GM18498 (cell line): ENCODE measurements at regions not wholly inside any gene's neighbourhood (a gene's known extent, or its start where the extent isn't known, plus 50 kb on each side); places are given as distances from the start of the nearest gene placed in this dataset.
"Not testable (repeated sequence)": the region's sequence is repeated elsewhere in the genome, so short reads cannot be mapped to it uniquely, and the experiment has no call there.

Experiments
- ATAC-seq: cut with Tn5 transposase; IDR thresholded peaks from one replicate; pipeline ENCODE4 v1.9.1; 2021; ENCODE audit warnings: mild to moderate bottlenecking, moderate library complexity; ENCODE audit not compliant: unreplicated experiment

GRCh38 chr6:153984811-153985210 lies 54.2 kb upstream of the OPRM1 start:
- ATAC-seq: no peak

- ATAC-seq: no peak
Measured at GRCh38 chr6:153980171-153980570, 58.9 kb upstream of the OPRM1 start.

GRCh38 chr6:153978911-153979548 lies 60.0 kb upstream of the OPRM1 start:
- ATAC-seq: not testable (repeated sequence)

GRCh38 chr6:153976921-153977693 lies 61.9 kb upstream of the OPRM1 start:
- no peak for ATAC-seq

- ATAC-seq: no peak
Measured at GRCh38 chr6:153966001-153966400, 73.0 kb upstream of the OPRM1 start.

- no peak for ATAC-seq
Measured at GRCh38 chr6:153963352-153963751, 75.7 kb upstream of the OPRM1 start.

GRCh38 chr6:153962555-153962954 lies 76.5 kb upstream of the OPRM1 start:
- no peak for ATAC-seq

- ATAC-seq: no peak
Measured at GRCh38 chr6:153960741-153961140, 78.3 kb upstream of the OPRM1 start.

- ATAC-seq: no peak
Measured at GRCh38 chr6:153960281-153960680, 78.8 kb upstream of the OPRM1 start.

- no peak for ATAC-seq
Measured at GRCh38 chr6:153959276-153959675, 79.8 kb upstream of the OPRM1 start.

GRCh38 chr6:153958860-153959259 lies 80.2 kb upstream of the OPRM1 start:
- ATAC-seq: peak; percentile 5

- ATAC-seq: peak; percentile 89
Measured at GRCh38 chr6:153957394-153957793, 81.6 kb upstream of the OPRM1 start.

- no peak for ATAC-seq
Measured at GRCh38 chr6:153956808-153957207, 82.2 kb upstream of the OPRM1 start.

GRCh38 chr6:153949616-153950015 lies 89.4 kb upstream of the OPRM1 start:
- ATAC-seq: no peak

GRCh38 chr6:153947808-153948447 lies 91.1 kb upstream of the OPRM1 start:
- ATAC-seq: peak; percentile 64

GRCh38 chr6:153944201-153944600 lies 94.8 kb upstream of the OPRM1 start:
- ATAC-seq: no peak

GRCh38 chr6:153942361-153942760 lies 96.7 kb upstream of the OPRM1 start:
- ATAC-seq: peak; percentile 52

- ATAC-seq: peak; percentile 15
Measured at GRCh38 chr6:153941768-153942167, 97.3 kb upstream of the OPRM1 start.

- no peak for ATAC-seq
Measured at GRCh38 chr6:153938876-153939275, 100.2 kb upstream of the OPRM1 start.

GRCh38 chr6:153931431-153931830 lies 107.6 kb upstream of the OPRM1 start:
- ATAC-seq: no peak

- ATAC-seq: no peak
Measured at GRCh38 chr6:153927867-153928266, 111.2 kb upstream of the OPRM1 start.
